GM23338 (cell line): ENCODE measurements at regions not wholly inside any gene's neighbourhood (a gene's known extent, or its start where the extent isn't known, plus 50 kb on each side); places are given as distances from the start of the nearest gene placed in this dataset.

ENCODE experiments used
- CREB1 ChIP-seq: fragments of 250-450 bp; sonication (Bioruptor Pico); IDR thresholded peaks from 2 replicates; pipeline ENCODE4 v1.5.0; 2020; ENCODE audit warnings: low read depth, mild to moderate bottlenecking, moderate library complexity
- CTCF ChIP-seq, 2 experiments: fragments of 200-600 bp in 1 of 2; sonication (generic) in 1 of 2; conservative IDR thresholded peaks; 2 replicates each; pipeline versions ENCODE4 v1.5.1 to v1.6.1; 2016 to 2017; ENCODE audit warnings: antibody characterized with exemption in 2 of 2, low read depth in 2 of 2, mild to moderate bottlenecking in 2 of 2, moderate library complexity in 1 of 2
- EZH2 ChIP-seq: fragments of 200-600 bp; sonication (generic); IDR thresholded peaks from one replicate; pipeline ENCODE4 v1.8.0; 2017; ENCODE audit warnings: antibody characterized with exemption, mild to moderate bottlenecking, low read depth; ENCODE audit not compliant: unreplicated experiment
- EZH2phosphoT487 ChIP-seq: fragments of 200-600 bp; sonication (generic); IDR thresholded peaks from one replicate; pipeline ENCODE4 v1.8.1; 2018; ENCODE audit warnings: antibody characterized with exemption; ENCODE audit not compliant: unreplicated experiment
- JUNB ChIP-seq: IDR thresholded peaks from one replicate; pipeline ENCODE4 v1.6.1; 2016; ENCODE audit warnings: antibody characterized with exemption; ENCODE audit not compliant: unreplicated experiment
- NANOG ChIP-seq: IDR thresholded peaks from 2 replicates; pipeline ENCODE4 v1.6.1; 2016; ENCODE audit warnings: antibody characterized with exemption, borderline replicate concordance
- POLR2AphosphoS5 ChIP-seq: IDR thresholded peaks from 2 replicates; pipeline ENCODE4 v1.6.1; 2016; ENCODE audit warnings: antibody characterized with exemption, low read depth
- TF ChIP-seq, protein P1 (sequence below): IDR thresholded peaks from one replicate; pipeline ENCODE4 v1.6.1; 2018; ENCODE audit warnings: antibody characterized with exemption; ENCODE audit not compliant: unreplicated experiment

DNA sequence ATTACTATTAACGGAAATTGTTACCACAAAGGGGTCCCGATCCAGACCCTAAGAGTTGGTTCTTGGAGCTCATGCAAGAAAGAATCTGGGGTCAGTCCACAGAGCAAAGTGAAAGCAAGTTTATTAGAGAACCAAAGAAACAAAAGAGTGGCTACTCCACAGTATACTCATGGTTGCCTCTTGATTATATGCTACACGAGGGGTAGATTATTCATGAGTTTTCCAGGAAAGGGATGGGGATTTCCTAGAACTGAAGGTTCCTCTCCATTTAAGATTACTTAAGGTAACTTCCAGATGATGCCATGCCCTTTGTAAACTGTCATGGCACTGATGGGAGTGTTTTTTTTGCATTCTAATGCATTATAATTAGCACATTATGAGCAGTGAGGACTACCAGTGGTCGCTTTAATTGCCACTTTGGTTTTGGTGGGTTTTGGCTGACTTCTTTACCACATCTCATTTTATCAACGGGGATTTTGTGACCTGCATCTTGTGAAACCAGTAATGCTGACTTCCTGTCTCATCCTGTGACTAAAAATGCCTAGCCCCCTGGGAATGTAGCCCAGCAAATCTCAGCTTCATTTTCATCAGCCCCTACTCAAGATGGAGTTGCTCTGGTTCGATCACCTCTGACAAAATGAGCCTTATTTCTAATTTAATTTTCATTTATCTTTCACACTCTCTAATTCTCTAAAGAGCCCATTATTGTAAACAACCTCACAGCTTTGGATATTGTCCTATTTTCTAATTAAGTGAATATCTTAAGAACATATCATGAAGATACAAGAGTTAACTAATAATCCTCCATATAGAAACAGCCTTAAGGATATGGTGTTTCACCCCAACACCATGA, 336.3 kb downstream of the RASEF start:
- TF ChIP-seq CTCF (conservative IDR thresholded peaks at IDR 0.05; ENCODE audit: low read depth in 2 of 2) (no peak), EZH2 (no peak), EZH2phosphoT487 (no peak), JUNB (no peak), POLR2AphosphoS5 (no peak), CREB1 (no peak), NANOG (no peak)
- TF ChIP-seq, protein P1, sequence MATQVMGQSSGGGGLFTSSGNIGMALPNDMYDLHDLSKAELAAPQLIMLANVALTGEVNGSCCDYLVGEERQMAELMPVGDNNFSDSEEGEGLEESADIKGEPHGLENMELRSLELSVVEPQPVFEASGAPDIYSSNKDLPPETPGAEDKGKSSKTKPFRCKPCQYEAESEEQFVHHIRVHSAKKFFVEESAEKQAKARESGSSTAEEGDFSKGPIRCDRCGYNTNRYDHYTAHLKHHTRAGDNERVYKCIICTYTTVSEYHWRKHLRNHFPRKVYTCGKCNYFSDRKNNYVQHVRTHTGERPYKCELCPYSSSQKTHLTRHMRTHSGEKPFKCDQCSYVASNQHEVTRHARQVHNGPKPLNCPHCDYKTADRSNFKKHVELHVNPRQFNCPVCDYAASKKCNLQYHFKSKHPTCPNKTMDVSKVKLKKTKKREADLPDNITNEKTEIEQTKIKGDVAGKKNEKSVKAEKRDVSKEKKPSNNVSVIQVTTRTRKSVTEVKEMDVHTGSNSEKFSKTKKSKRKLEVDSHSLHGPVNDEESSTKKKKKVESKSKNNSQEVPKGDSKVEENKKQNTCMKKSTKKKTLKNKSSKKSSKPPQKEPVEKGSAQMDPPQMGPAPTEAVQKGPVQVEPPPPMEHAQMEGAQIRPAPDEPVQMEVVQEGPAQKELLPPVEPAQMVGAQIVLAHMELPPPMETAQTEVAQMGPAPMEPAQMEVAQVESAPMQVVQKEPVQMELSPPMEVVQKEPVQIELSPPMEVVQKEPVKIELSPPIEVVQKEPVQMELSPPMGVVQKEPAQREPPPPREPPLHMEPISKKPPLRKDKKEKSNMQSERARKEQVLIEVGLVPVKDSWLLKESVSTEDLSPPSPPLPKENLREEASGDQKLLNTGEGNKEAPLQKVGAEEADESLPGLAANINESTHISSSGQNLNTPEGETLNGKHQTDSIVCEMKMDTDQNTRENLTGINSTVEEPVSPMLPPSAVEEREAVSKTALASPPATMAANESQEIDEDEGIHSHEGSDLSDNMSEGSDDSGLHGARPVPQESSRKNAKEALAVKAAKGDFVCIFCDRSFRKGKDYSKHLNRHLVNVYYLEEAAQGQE = no peak
